CD8-positive, alpha-beta memory T cell (primary cell): ENCODE measurements at regions not wholly inside any gene's neighbourhood (a gene's known extent, or its start where the extent isn't known, plus 50 kb on each side); places are given as distances from the start of the nearest gene placed in this dataset.

Source experiments
- CTCF ChIA-PET: fragments of 350-600 bp; sonication (Branson Sonifier 250); formaldehyde crosslinking; loops from one replicate; lab custom pipeline; 2021; ENCODE audit warnings: antibody characterized with exemption; lab: Charles Lee
- POLR2A ChIA-PET: fragments of 350-600 bp; sonication (Branson Sonifier 250); formaldehyde crosslinking; loops from one replicate; lab custom pipeline; 2021; ENCODE audit warnings: antibody characterized with exemption; lab: Charles Lee
- DNase-seq, 5 donors: peaks; one replicate each; pipeline versions ENCODE4 v3.0.0 to v3.0.0-alpha.2; 2020 to 2022; ENCODE audit warnings: mixed read lengths in 1 of 5
- H3K27ac ChIP-seq: one replicate; pipeline ENCODE4 v1.7.0; 2013; ENCODE audit warnings: low read depth, mild to moderate bottlenecking, low read length, moderate library complexity
- H3K27me3 ChIP-seq: 2 replicates; pipeline ENCODE4 v1.7.0; 2013; ENCODE audit warnings: low read length, mild to moderate bottlenecking; ENCODE audit not compliant: insufficient read depth, poor library complexity, severe bottlenecking
- H3K36me3 ChIP-seq: 2 replicates; pipeline ENCODE4 v1.7.0; 2013; ENCODE audit warnings: mild to moderate bottlenecking, low read length, moderate library complexity; ENCODE audit not compliant: insufficient read depth
- H3K4me1 ChIP-seq: 2 replicates; pipeline ENCODE4 v1.7.0; 2013; ENCODE audit warnings: mild to moderate bottlenecking, low read length, moderate library complexity; ENCODE audit not compliant: insufficient read depth
- H3K4me3 ChIP-seq: 2 replicates; pipeline ENCODE4 v1.7.0; 2013; ENCODE audit warnings: mild to moderate bottlenecking, low read length
- H3K9me3 ChIP-seq: 2 replicates; pipeline ENCODE4 v1.7.0; 2013; ENCODE audit warnings: mild to moderate bottlenecking, low read length
- H3K27ac Mint-ChIP-seq, 8 donors: one replicate each; pipeline ENCODE4 v1.8.0; 2020 to 2021; ENCODE audit warnings: mixed read lengths in 8 of 8, mild to moderate bottlenecking in 6 of 8, inconsistent platforms in 3 of 8, moderate library complexity in 3 of 8
- H3K27me3 Mint-ChIP-seq, 2 donors: one replicate each; pipeline ENCODE4 v1.8.0; 2020 to 2021; ENCODE audit warnings: mixed read lengths in 2 of 2, mild to moderate bottlenecking in 1 of 2, moderate library complexity in 1 of 2
- H3K36me3 Mint-ChIP-seq, 3 donors: one replicate each; pipeline ENCODE4 v1.8.0; 2020 to 2021; ENCODE audit warnings: mixed read lengths in 3 of 3, inconsistent platforms in 1 of 3, mild to moderate bottlenecking in 1 of 3
- H3K4me1 Mint-ChIP-seq, 3 donors: one replicate each; pipeline ENCODE4 v1.8.0; 2020 to 2021; ENCODE audit warnings: mixed read lengths in 3 of 3, inconsistent platforms in 1 of 3, mild to moderate bottlenecking in 1 of 3
- H3K4me3 Mint-ChIP-seq, 7 donors: one replicate each; pipeline ENCODE4 v1.8.0; 2020 to 2021; ENCODE audit warnings: mixed read lengths in 7 of 7, mild to moderate bottlenecking in 6 of 7, moderate library complexity in 4 of 7, inconsistent platforms in 2 of 7
- H3K9me3 Mint-ChIP-seq, 5 donors: one replicate each; pipeline ENCODE4 v1.8.0; 2020 to 2022; ENCODE audit warnings: mixed read lengths in 5 of 5, mild to moderate bottlenecking in 3 of 5, moderate library complexity in 2 of 5, inconsistent platforms in 1 of 5

DNA sequence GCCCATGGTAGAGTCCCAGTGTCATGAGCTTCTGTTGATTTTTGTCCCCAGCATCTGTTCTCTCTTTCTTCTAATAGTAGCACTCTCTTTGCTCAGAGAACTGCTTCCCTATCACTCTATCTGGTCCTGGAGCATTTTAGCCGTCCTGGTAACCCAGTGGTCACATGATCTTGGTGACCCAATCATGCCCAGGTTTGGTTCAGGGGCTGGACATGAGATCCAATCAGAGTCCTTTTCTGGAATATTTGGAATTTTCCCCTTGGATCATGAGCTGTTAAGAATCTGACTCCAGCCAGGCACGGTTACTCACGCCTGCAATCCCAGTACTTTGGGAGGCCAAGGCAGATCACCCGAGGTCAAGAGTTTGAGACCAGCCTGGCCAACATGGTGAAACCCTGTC, 197.0 kb downstream of the RAB11FIP4 start:
- no peak overlapping the region for H3K4me3 ChIP-seq
- H3K36me3 ChIP-seq = no peaks in the 10 kb centered on the region
- Mint-ChIP-seq H3K9me3 (no peaks in the 10 kb centered on the region), H3K4me3 (no peak overlapping the region), H3K36me3 (no peaks in the 10 kb centered on the region), H3K4me1 (no peaks in the 10 kb centered on the region), H3K27me3 (peaks cover 2% of the 10 kb centered on the region in 2 donors), H3K27ac (no peak overlapping the region)
- no peaks in the 10 kb centered on the region for H3K9me3 ChIP-seq
- H3K4me1 ChIP-seq = no peaks in the 10 kb centered on the region
- H3K27me3 ChIP-seq = no peaks in the 10 kb centered on the region
- DNase-seq = no peak
- no peak overlapping the region for H3K27ac ChIP-seq
- ChIA-PET POLR2A (no interaction called here), CTCF (no interaction called here)

GRCh38 chr17:31588034-31588433, 196.6 kb downstream of the RAB11FIP4 start:
- CTCF ChIA-PET = no interaction called here
- no peaks in the 10 kb centered on the region for H3K4me1 Mint-ChIP-seq
- H3K27me3 ChIP-seq = no peaks in the 10 kb centered on the region
- no peaks in the 10 kb centered on the region for H3K36me3 ChIP-seq
- POLR2A ChIA-PET = no interaction called here
- H3K27ac Mint-ChIP-seq = no peak overlapping the region
- no peak overlapping the region for H3K4me3 Mint-ChIP-seq
- no peaks in the 10 kb centered on the region for H3K9me3 ChIP-seq
- H3K27me3 Mint-ChIP-seq = peaks cover 2% of the 10 kb centered on the region in 2 donors
- H3K9me3 Mint-ChIP-seq = no peaks in the 10 kb centered on the region
- DNase-seq = no peak
- no peak overlapping the region for H3K27ac ChIP-seq
- H3K36me3 Mint-ChIP-seq = no peaks in the 10 kb centered on the region
- H3K4me3 ChIP-seq = no peak overlapping the region
- no peaks in the 10 kb centered on the region for H3K4me1 ChIP-seq
